HFFc6 (cell line): ENCODE measurements at regions not wholly inside any gene's neighbourhood (a gene's known extent, or its start where the extent isn't known, plus 50 kb on each side); places are given as distances from the start of the nearest gene placed in this dataset.
A peak's percentile ranks its signal among the peaks of the same experiment; 100 is the strongest.
"Not testable (repeated sequence)": the region's sequence is repeated elsewhere in the genome, so short reads cannot be mapped to it uniquely, and the experiment has no call there.

Experiments
- DNase-seq: peaks from one replicate; pipeline ENCODE4 v3.0.0-alpha.2; 2018
- H3K27ac Mint-ChIP-seq: 2 replicates; pipeline ENCODE4 v1.8.0; 2020; ENCODE audit warnings: mild to moderate bottlenecking, mixed read lengths
- H3K27me3 Mint-ChIP-seq: 2 replicates; pipeline ENCODE4 v1.8.0; 2021; ENCODE audit warnings: mild to moderate bottlenecking, moderate library complexity, mixed read lengths; ENCODE audit not compliant: insufficient read depth
- H3K36me3 Mint-ChIP-seq: 2 replicates; pipeline ENCODE4 v1.8.0; 2021; ENCODE audit warnings: low read depth, mixed read lengths
- H3K4me1 Mint-ChIP-seq: 2 replicates; pipeline ENCODE4 v1.8.0; 2020; ENCODE audit warnings: low read depth, mixed read lengths
- H3K4me3 Mint-ChIP-seq: 2 replicates; pipeline ENCODE4 v1.8.0; 2020; ENCODE audit warnings: mild to moderate bottlenecking, moderate library complexity, mixed read lengths
- H3K9me3 Mint-ChIP-seq: 2 replicates; pipeline ENCODE4 v1.8.0; 2020; ENCODE audit warnings: mild to moderate bottlenecking, mixed read lengths
- TF ChIP-seq, protein P1 (sequence below): fragments of 200-600 bp; sonication (generic); IDR thresholded peaks from 2 replicates; pipeline ENCODE4 v1.5.0; 2021; ENCODE audit warnings: antibody characterized with exemption, mild to moderate bottlenecking

DNA sequence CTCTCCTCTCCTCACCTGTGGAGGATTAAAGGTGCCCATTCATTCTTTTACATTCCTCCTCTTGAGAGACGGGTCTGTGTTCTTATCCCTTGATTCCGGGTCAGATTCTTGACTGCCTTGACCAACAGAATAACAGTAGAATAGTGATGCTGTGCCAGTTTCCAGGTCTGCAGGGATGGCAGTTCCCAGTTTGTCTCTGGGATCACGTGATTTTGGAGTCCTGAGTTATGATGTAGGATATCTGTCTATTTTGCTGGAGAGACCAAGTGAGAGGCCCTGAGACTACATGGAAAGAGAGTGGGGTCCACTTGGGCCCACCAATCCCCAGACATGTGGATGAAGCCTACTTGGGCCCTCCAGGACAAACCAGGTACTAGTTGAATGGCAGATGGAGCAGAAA, 142.8 kb downstream of the TTC8 start:
- no peaks in the 10 kb centered on the region for H3K4me1 Mint-ChIP-seq
- DNase-seq = no peak
- no peak overlapping the region for H3K27ac Mint-ChIP-seq
- H3K36me3 Mint-ChIP-seq = no peaks in the 10 kb centered on the region
- H3K27me3 Mint-ChIP-seq = peaks cover 25% of the 10 kb centered on the region
- peaks cover 4% of the 10 kb centered on the region for H3K9me3 Mint-ChIP-seq
- TF ChIP-seq, protein P1, sequence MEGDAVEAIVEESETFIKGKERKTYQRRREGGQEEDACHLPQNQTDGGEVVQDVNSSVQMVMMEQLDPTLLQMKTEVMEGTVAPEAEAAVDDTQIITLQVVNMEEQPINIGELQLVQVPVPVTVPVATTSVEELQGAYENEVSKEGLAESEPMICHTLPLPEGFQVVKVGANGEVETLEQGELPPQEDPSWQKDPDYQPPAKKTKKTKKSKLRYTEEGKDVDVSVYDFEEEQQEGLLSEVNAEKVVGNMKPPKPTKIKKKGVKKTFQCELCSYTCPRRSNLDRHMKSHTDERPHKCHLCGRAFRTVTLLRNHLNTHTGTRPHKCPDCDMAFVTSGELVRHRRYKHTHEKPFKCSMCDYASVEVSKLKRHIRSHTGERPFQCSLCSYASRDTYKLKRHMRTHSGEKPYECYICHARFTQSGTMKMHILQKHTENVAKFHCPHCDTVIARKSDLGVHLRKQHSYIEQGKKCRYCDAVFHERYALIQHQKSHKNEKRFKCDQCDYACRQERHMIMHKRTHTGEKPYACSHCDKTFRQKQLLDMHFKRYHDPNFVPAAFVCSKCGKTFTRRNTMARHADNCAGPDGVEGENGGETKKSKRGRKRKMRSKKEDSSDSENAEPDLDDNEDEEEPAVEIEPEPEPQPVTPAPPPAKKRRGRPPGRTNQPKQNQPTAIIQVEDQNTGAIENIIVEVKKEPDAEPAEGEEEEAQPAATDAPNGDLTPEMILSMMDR = no peak
- no peak overlapping the region for H3K4me3 Mint-ChIP-seq

- TF ChIP-seq, protein P1 = no peak
- Mint-ChIP-seq H3K9me3 (peaks cover 4% of the 10 kb centered on the region), H3K4me1 (peaks cover 7% of the 10 kb centered on the region; the same call in 1 of the 2 replicates), H3K36me3 (no peaks in the 10 kb centered on the region), H3K27ac (no peak overlapping the region), H3K4me3 (no peak overlapping the region), H3K27me3 (peaks cover 12% of the 10 kb centered on the region)
- no peak for DNase-seq
These were observed 150.8 kb downstream of the TTC8 start for GRCh38 chr14:88975043-88975830.

- Mint-ChIP-seq H3K27me3 (peaks cover 5% of the 10 kb centered on the region), H3K27ac (no peak overlapping the region), H3K9me3 (no peaks in the 10 kb centered on the region; the same call in 1 of the 2 replicates), H3K4me1 (peaks cover 7% of the 10 kb centered on the region; the same call in 1 of the 2 replicates), H3K36me3 (no peaks in the 10 kb centered on the region), H3K4me3 (no peak overlapping the region)
- TF ChIP-seq, protein P1 = no peak
- no peak for DNase-seq
These were observed 151.5 kb downstream of the TTC8 start for GRCh38 chr14:88975926-88976325.

GRCh38 chr14:88980907-88981306, 156.5 kb downstream of the TTC8 start:
- DNase-seq, H3K4me3 Mint-ChIP-seq, H3K36me3 Mint-ChIP-seq, H3K27ac Mint-ChIP-seq, H3K27me3 Mint-ChIP-seq, H3K9me3 Mint-ChIP-seq: not testable (repeated sequence)
- peaks cover 16% of the 10 kb centered on the region for H3K4me1 Mint-ChIP-seq

DNA sequence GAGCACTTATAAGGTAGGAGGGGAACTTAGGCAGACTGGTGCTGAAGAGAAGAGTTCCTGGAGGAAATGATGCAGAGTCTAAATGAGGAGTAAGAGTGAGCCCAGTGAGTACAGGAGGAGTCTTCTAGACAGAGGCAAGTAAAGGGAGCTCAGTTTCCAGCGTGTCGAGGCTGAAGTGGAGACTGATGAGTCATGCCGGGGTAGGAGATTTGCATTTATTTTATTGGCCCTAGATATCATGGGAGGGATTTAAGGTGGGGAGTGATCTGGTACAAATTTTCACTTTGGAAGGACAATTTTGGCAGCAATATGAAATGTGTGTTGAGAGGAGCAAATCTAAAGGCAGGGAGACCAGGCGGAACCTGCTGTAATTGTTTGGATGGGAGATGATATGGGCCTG, 157.5 kb downstream of the TTC8 start:
- no peak for DNase-seq
- Mint-ChIP-seq H3K4me3 (no peak overlapping the region), H3K4me1 (peaks cover 27% of the 10 kb centered on the region), H3K27me3 (no peaks in the 10 kb centered on the region), H3K36me3 (no peaks in the 10 kb centered on the region), H3K27ac (no peak overlapping the region), H3K9me3 (no peaks in the 10 kb centered on the region)
- TF ChIP-seq, protein P1 = no peak

DNA sequence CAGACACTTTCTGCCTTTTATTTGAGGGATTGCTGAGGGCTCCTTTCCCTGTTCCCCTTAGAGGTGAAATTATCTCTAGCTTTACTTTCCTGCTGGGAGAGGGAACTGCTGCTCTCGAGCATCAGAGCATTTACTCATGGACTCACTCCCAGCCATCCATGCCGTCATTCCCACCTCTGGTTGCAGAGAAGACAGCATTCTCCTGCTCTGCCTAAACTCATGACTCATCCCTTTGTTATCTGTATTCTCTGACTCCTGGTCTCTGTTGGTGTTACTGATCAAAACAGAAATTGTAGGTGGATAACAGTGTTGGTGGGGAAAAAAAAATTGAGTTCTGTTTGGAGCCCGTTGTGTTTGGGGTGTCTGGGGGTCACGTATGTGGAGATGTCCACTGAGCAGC, 159.3 kb downstream of the TTC8 start:
- Mint-ChIP-seq H3K27ac (no peak overlapping the region), H3K4me3 (no peak overlapping the region), H3K9me3 (no peaks in the 10 kb centered on the region; the same call in 1 of the 2 replicates)

More for the DNA sequence above, 159.3 kb downstream of the TTC8 start:
- H3K4me1 Mint-ChIP-seq = peaks cover 28% of the 10 kb centered on the region
- H3K36me3 Mint-ChIP-seq = peaks cover 5% of the 10 kb centered on the region; the same call in 1 of the 2 replicates
- TF ChIP-seq, protein P1 = no peak
- DNase-seq = peak; percentile 92
- H3K27me3 Mint-ChIP-seq = no peaks in the 10 kb centered on the region
